HTR-8/SVneo (cell line): ENCODE measurements at regions not wholly inside any gene's neighbourhood (a gene's known extent, or its start where the extent isn't known, plus 50 kb on each side); places are given as distances from the start of the nearest gene placed in this dataset.
"Not testable (repeated sequence)": the region's sequence is repeated elsewhere in the genome, so short reads cannot be mapped to it uniquely, and the experiment has no call there.

Source experiments
- DNase-seq: peaks from one replicate; pipeline ENCODE4 v3.0.0; 2011; ENCODE audit warnings: low spot score, mixed read lengths; ENCODE audit not compliant: insufficient read length
- FAIRE-seq: peaks from 2 replicates; lab custom pipeline; 2011; peaks lifted over from hg19 to GRCh38; lab: Jason Lieb, UNC

- peak; percentile 26 for FAIRE-seq
- not testable (repeated sequence) for DNase-seq
Observed at GRCh38 chr5:17032314-17032985, 96.4 kb upstream of the MYO10 start.

- not testable (repeated sequence) for DNase-seq, FAIRE-seq
Observed at GRCh38 chr5:17034992-17035391, 98.9 kb upstream of the MYO10 start.

GRCh38 chr5:17037751-17038150, 101.7 kb upstream of the MYO10 start:
- no peak for FAIRE-seq

GRCh38 chr5:17039170-17039569, 103.1 kb upstream of the MYO10 start:
- no peak for DNase-seq
- no peak for FAIRE-seq

More at GRCh38 chr5:17037751-17038150, 101.7 kb upstream of the MYO10 start:
- DNase-seq, result no peak

GRCh38 chr5:17042041-17042440, 106.0 kb upstream of the MYO10 start:
- no peak for DNase-seq
- FAIRE-seq, result no peak

GRCh38 chr5:17046320-17046719, 110.2 kb upstream of the MYO10 start:
- FAIRE-seq, result no peak
- no peak for DNase-seq

- DNase-seq (no peak), FAIRE-seq (no peak)
Observed at GRCh38 chr5:17050236-17050635, 114.1 kb upstream of the MYO10 start.

- no peak for DNase-seq
- FAIRE-seq, result no peak
Observed at GRCh38 chr5:17054911-17055310, 118.8 kb upstream of the MYO10 start.

GRCh38 chr5:17056141-17056631, 120.1 kb upstream of the MYO10 start:
- FAIRE-seq (peak; percentile 54), DNase-seq (no peak)

GRCh38 chr5:17058438-17058837, 122.3 kb upstream of the MYO10 start:
- DNase-seq (no peak), FAIRE-seq (no peak)

- FAIRE-seq (no peak), DNase-seq (no peak)
Observed at GRCh38 chr5:17061973-17062470, 125.9 kb upstream of the MYO10 start.

GRCh38 chr5:17062741-17063140, 126.7 kb upstream of the MYO10 start:
- not testable (repeated sequence) for FAIRE-seq

GRCh38 chr5:17064241-17064640, 128.2 kb upstream of the MYO10 start:
- DNase-seq, result no peak
- FAIRE-seq, result no peak

More at GRCh38 chr5:17062741-17063140, 126.7 kb upstream of the MYO10 start:
- DNase-seq, result not testable (repeated sequence)

GRCh38 chr5:17065458-17065857, 129.4 kb upstream of the MYO10 start:
- DNase-seq (no peak), FAIRE-seq (no peak)

- not testable (repeated sequence) for DNase-seq, FAIRE-seq
Observed at GRCh38 chr5:17066026-17066425, 129.9 kb upstream of the MYO10 start.

GRCh38 chr5:17067657-17068392, 131.7 kb upstream of the MYO10 start:
- FAIRE-seq, result no peak

GRCh38 chr5:17069995-17070511, 134.0 kb upstream of the MYO10 start:
- peak; percentile 89 for DNase-seq
- peak; percentile 98 for FAIRE-seq

More at GRCh38 chr5:17067657-17068392, 131.7 kb upstream of the MYO10 start:
- no peak for DNase-seq

- DNase-seq (no peak), FAIRE-seq (no peak)
Observed at GRCh38 chr5:17070647-17071046, 134.6 kb upstream of the MYO10 start.

- FAIRE-seq (no peak), DNase-seq (no peak)
Observed at GRCh38 chr5:17075236-17075635, 139.1 kb upstream of the MYO10 start.

- DNase-seq (no peak), FAIRE-seq (peak; percentile 16)
Observed at GRCh38 chr5:17076272-17076671, 140.2 kb upstream of the MYO10 start.
